ENCODE measurements at regions not wholly inside any gene's neighbourhood (a gene's known extent, or its start where the extent isn't known, plus 50 kb on each side); places are given as distances from the start of the nearest gene placed in this dataset.

GRCh38 chr6:56891754-56892153 lies 63.2 kb upstream of the BEND6 start:
- H3K4me3 ChIP-seq (ENCODE audit: low read depth, low read length), result no peak overlapping the region
- DNase-seq (ENCODE audit: low read depth), result peak; percentile 45
- no peak for TF ChIP-seq CTCF (IDR thresholded peaks at IDR 0.05; ENCODE audit: insufficient read depth, low read length)

- TF ChIP-seq CTCF (IDR thresholded peaks at IDR 0.05; ENCODE audit: insufficient read depth, low read length), result no peak
- peak; percentile 95 for DNase-seq (ENCODE audit: low read depth)
- no peak overlapping the region for H3K4me3 ChIP-seq (ENCODE audit: low read depth, low read length)
These were observed 64.1 kb upstream of the BEND6 start for GRCh38 chr6:56890683-56891429.

GRCh38 chr6:56890066-56890465 lies 64.8 kb upstream of the BEND6 start:
- H3K4me3 ChIP-seq (ENCODE audit: low read depth, low read length), result no peak overlapping the region
- DNase-seq (ENCODE audit: low read depth), result peak; percentile 41
- no peak for TF ChIP-seq CTCF (IDR thresholded peaks at IDR 0.05; ENCODE audit: insufficient read depth, low read length)

GRCh38 chr6:56889492-56889891 lies 65.4 kb upstream of the BEND6 start:
- no peak overlapping the region for H3K4me3 ChIP-seq (ENCODE audit: low read depth, low read length)
- TF ChIP-seq CTCF (IDR thresholded peaks at IDR 0.05; ENCODE audit: insufficient read depth, low read length), result no peak
- DNase-seq (ENCODE audit: low read depth), result no peak

- DNase-seq (ENCODE audit: low read depth), result no peak
- H3K4me3 ChIP-seq (ENCODE audit: low read depth, low read length), result no peak overlapping the region
- no peak for TF ChIP-seq CTCF (IDR thresholded peaks at IDR 0.05; ENCODE audit: insufficient read depth, low read length)
These were observed 66.2 kb upstream of the BEND6 start for GRCh38 chr6:56888687-56889086.

GRCh38 chr6:56887086-56887485 lies 67.8 kb upstream of the BEND6 start:
- no peak for TF ChIP-seq CTCF (IDR thresholded peaks at IDR 0.05; ENCODE audit: insufficient read depth, low read length)
- no peak for DNase-seq (ENCODE audit: low read depth)
- H3K4me3 ChIP-seq (ENCODE audit: low read depth, low read length), result no peak overlapping the region

- no peak for DNase-seq (ENCODE audit: low read depth)
- no peak for TF ChIP-seq CTCF (IDR thresholded peaks at IDR 0.05; ENCODE audit: insufficient read depth, low read length)
- H3K4me3 ChIP-seq (ENCODE audit: low read depth, low read length), result no peak overlapping the region
These were observed 77.0 kb upstream of the BEND6 start for GRCh38 chr6:56877922-56878321.

All from fibroblast of the aortic adventitia (primary cell).